ENCODE measurements at regions not wholly inside any gene's neighbourhood (a gene's known extent, or its start where the extent isn't known, plus 50 kb on each side); places are given as distances from the start of the nearest gene placed in this dataset.

GRCh38 chr12:94092516-94093241 is 55.7 kb upstream of the PLXNC1 start:
- no peak for DNase-seq
- TF ChIP-seq, protein P1, sequence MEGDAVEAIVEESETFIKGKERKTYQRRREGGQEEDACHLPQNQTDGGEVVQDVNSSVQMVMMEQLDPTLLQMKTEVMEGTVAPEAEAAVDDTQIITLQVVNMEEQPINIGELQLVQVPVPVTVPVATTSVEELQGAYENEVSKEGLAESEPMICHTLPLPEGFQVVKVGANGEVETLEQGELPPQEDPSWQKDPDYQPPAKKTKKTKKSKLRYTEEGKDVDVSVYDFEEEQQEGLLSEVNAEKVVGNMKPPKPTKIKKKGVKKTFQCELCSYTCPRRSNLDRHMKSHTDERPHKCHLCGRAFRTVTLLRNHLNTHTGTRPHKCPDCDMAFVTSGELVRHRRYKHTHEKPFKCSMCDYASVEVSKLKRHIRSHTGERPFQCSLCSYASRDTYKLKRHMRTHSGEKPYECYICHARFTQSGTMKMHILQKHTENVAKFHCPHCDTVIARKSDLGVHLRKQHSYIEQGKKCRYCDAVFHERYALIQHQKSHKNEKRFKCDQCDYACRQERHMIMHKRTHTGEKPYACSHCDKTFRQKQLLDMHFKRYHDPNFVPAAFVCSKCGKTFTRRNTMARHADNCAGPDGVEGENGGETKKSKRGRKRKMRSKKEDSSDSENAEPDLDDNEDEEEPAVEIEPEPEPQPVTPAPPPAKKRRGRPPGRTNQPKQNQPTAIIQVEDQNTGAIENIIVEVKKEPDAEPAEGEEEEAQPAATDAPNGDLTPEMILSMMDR (IDR thresholded peaks at IDR 0.05) = no peak
- TF ChIP-seq POLR2A (IDR thresholded peaks at IDR 0.05) = no peak
- no peaks in the 10 kb centered on the region for H3K4me1 ChIP-seq
- no peaks in the 10 kb centered on the region for H3K27me3 ChIP-seq
- WGBS, 2 donors = 77 to 81% methylated on average over 13 of the region's 13 CpGs
- intact Hi-C loops (cut with DNase I; ENCODE audit: low total_unique reads) = no loop called here
- H3K27ac ChIP-seq = no peak overlapping the region
- no peak overlapping the region for H3K4me3 ChIP-seq
- H3K9me3 ChIP-seq = no peaks in the 10 kb centered on the region
- no peaks in the 10 kb centered on the region for H3K36me3 ChIP-seq (ENCODE audit: low read depth, missing control alignments)

DNA sequence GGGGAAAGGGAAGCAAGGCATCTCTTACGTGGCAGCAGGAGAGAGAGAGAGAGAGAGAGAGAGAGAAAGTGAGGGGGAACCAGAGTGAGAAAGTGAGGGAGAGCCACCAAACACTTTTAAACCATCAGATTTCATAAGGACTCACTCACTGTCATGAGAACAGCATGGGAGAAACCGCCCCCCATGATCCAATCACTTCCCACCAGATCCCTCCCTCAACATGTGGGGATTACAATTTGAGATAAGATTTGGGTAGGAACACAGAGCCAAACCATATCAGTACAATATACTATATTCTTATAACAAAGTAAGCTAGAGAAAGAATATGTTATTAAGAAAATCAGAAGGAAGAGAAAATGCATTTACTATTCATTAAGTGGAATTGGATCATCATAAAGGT is 53.7 kb upstream of the PLXNC1 start:
- H3K27ac ChIP-seq = no peak overlapping the region
- TF ChIP-seq, protein P1 (IDR thresholded peaks at IDR 0.05) = no peak
- TF ChIP-seq POLR2A (IDR thresholded peaks at IDR 0.05) = no peak
- no peak overlapping the region for H3K4me3 ChIP-seq
- H3K36me3 ChIP-seq (ENCODE audit: low read depth, missing control alignments) = no peaks in the 10 kb centered on the region
- DNase-seq = no peak
- WGBS, 2 donors = 87 to 94% methylated on average over 2 of the region's 2 CpGs
- H3K27me3 ChIP-seq = no peaks in the 10 kb centered on the region
- no peaks in the 10 kb centered on the region for H3K9me3 ChIP-seq
- intact Hi-C loops (cut with DNase I; ENCODE audit: low total_unique reads) = no loop called here
- no peaks in the 10 kb centered on the region for H3K4me1 ChIP-seq

- DNase-seq = no peak
- H3K27ac ChIP-seq = no peak overlapping the region
- TF ChIP-seq, protein P1 (IDR thresholded peaks at IDR 0.05) = no peak
- no peak for TF ChIP-seq POLR2A (IDR thresholded peaks at IDR 0.05)
- H3K4me3 ChIP-seq = no peak overlapping the region
- H3K4me1 ChIP-seq = no peaks in the 10 kb centered on the region
- H3K9me3 ChIP-seq = no peaks in the 10 kb centered on the region
- H3K36me3 ChIP-seq (ENCODE audit: low read depth, missing control alignments) = no peaks in the 10 kb centered on the region
- 81 to 83% methylated on average over 2 of the region's 2 CpGs for WGBS, 2 donors
- H3K27me3 ChIP-seq = no peaks in the 10 kb centered on the region
- intact Hi-C loops (cut with DNase I; ENCODE audit: low total_unique reads) = no loop called here
Measured at GRCh38 chr12:94095618-94096017, 52.8 kb upstream of the PLXNC1 start.

- TF ChIP-seq POLR2A (IDR thresholded peaks at IDR 0.05) = no peak
- TF ChIP-seq, protein P1 (IDR thresholded peaks at IDR 0.05) = no peak
- Histone ChIP-seq H3K4me1 (peaks cover 9% of the 10 kb centered on the region), H3K9me3 (no peaks in the 10 kb centered on the region), H3K4me3 (no peak overlapping the region), H3K36me3 (ENCODE audit: low read depth, missing control alignments) (no peaks in the 10 kb centered on the region), H3K27me3 (no peaks in the 10 kb centered on the region), H3K27ac (no peak overlapping the region)
- no peak for DNase-seq
- intact Hi-C loops (cut with DNase I; ENCODE audit: low total_unique reads) = no loop called here
- 58 to 71% methylated on average over 3 of the region's 3 CpGs for WGBS, 2 donors
Measured at GRCh38 chr12:94098466-94098865, 49.9 kb upstream of the PLXNC1 start.
